SW 1271 (cell line): ENCODE measurements at regions not wholly inside any gene's neighbourhood (a gene's known extent, or its start where the extent isn't known, plus 50 kb on each side); places are given as distances from the start of the nearest gene placed in this dataset.
A peak's percentile ranks its signal among the peaks of the same experiment; 100 is the strongest.
"Not testable (repeated sequence)": the region's sequence is repeated elsewhere in the genome, so short reads cannot be mapped to it uniquely, and the experiment has no call there.

Source experiments
- DNase-seq, 2 experiments: peaks; one replicate each; lab custom pipeline; 2025; lab: John Stamatoyannopoulos, UW

DNA sequence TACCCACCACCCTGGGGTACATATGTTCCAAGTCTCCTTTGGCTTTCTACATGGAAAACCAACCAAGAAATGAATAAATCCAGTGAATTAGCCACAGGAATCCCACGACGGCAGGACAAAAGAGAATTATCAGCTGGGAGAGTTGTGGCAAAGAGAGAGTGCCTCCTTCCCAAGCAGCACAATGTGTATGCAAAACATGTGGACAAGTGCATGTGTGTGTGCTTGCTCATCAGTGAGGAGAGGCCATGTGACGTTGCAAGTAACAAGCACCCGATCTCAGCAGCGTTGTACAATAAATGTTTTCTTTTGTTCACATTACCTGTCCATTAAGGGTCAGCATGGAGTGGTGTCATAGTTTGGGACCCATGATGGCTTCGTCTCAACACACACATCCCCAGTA is 50.0 kb upstream of the EMX2 start:
- DNase-seq, result no peak

DNA sequence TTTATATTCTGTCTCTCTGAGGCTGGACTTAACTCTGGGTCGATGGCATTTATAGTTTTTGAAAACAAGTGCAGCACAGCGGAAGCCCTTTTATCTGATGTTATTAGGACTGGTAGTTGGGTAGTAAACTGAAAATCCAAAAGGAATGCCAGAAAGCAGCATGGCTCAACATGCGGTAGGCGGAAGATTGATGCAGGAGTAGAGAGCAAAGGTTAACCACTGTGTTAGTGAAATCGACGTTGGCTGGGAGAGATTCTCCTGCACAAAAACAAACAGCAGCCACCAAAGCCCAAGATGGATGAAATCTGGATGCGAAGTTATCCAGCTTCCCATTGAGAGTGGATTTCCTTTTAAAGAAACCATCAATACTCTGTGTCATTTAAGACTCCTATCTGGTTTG is 54.5 kb upstream of the EMX2 start:
- no peak for DNase-seq

DNA sequence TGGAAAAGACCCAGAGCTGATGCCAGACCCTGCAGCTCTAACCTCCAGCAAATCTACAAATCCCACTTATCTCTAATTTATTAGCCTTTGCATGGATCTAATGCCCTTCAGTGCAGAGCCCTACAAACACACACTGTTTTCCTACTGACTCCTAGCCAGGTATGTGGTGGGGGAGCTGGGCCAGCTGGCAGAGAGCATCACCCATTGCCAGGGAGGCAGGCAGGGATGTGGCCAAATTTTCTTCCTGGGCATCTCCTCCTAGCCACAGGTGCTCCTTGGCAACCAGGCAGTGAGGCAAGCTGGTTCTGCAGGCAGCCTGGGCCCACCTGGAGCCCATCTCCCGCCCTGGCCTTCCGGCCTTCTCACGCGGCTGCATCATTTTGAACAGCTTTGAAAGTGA is 55.9 kb upstream of the EMX2 start:
- no peak for DNase-seq

DNA sequence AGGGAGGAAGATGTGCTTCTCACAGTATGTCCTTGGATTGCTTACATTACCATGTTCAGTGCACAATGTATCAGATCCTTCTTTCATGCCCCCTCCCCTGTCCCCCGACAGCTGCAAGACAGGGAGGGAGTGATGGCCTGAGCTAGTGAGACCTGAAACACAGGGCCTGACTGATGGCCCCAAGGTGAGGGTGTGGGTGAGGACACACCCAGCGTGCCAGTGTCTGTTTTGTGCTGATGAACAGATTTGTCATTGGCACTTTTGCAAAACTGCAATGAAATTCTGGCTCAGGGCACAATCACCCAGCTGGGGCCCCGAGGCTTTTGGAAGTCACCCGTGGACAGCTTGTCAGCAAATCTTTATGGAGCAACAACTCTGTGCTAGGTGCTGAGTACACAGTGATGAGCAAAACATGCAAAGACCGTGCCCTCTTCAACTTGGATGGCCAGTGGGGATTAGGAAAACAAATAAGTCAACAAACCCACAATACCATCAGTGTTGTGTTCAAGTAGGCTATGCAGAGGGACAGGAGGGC is 59.4 kb upstream of the EMX2 start:
- no peak for DNase-seq

DNA sequence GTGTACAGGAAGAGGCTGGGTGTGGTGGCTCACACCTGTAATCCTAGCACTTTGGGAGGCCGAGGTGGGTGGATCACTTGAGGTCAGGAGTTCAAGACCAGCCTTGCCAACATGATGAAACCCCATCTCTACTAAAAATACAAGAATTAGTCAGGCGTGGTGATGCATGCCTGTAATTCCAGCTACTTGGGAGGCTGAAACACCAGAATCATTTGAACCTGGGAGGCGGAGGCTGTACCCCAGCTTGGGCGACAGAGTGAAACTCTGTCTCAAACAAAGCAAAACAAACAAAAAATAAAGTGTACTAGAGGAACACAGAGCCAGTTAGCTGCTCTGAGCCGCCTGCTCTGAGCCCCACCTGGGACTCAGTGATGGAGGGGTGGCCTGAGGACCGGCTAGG is 61.5 kb upstream of the EMX2 start:
- not testable (repeated sequence) for DNase-seq

DNA sequence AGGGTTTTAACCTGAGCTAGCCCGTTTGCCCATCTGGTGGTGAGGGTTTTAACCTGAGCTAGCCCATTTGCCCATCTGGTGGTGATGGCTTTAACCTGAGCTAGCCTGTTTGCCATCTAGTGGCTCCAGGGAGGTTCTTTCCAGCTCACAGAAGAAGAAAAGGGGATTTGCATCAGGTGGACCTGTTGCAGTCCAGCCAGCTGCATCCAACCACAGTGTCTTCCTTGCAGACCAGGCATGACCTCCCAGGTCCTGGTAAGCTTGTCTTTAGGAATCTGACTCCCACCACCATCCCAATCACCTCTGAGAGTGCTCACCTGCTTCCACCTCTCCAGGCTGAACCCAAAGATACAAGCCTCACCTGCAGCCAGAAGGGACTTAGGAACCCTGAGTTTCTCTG is 62.4 kb upstream of the EMX2 start:
- DNase-seq, result no peak

DNA sequence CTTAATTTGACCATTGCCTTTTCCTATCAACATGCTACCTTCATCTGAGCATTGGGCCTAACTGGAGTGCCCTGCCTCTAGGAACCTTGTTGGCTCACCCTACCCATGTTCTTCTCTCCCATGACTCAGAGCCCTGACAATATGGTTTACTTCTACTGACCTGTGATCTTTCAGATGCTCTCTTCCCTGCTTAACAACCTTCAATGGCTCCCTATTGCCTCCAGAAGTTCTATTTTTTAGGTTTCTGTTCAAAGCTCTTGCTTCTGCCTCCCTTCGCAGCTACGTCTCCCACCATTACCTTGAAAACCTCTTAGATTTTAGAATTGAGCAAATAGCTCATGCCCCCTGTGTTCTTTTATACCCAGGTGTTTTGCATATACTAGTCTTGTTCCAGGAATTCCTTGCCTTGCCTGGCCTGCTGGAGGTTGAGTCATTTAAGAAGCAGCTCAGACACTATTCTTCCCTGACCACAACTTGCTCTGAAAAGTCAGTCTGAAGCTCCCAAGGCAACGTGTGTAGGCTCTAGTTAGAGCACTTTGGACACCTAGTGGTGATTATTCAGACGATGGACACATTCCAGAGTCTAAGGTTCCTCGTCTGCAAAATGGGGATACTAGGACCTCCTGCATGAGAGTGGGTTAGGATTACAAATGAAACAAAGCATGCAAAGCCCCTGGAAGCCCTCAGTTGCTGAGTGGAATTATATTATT is 64.4 kb upstream of the EMX2 start:
- peak in 1 of 2 experiments; percentile 56 for DNase-seq

DNA sequence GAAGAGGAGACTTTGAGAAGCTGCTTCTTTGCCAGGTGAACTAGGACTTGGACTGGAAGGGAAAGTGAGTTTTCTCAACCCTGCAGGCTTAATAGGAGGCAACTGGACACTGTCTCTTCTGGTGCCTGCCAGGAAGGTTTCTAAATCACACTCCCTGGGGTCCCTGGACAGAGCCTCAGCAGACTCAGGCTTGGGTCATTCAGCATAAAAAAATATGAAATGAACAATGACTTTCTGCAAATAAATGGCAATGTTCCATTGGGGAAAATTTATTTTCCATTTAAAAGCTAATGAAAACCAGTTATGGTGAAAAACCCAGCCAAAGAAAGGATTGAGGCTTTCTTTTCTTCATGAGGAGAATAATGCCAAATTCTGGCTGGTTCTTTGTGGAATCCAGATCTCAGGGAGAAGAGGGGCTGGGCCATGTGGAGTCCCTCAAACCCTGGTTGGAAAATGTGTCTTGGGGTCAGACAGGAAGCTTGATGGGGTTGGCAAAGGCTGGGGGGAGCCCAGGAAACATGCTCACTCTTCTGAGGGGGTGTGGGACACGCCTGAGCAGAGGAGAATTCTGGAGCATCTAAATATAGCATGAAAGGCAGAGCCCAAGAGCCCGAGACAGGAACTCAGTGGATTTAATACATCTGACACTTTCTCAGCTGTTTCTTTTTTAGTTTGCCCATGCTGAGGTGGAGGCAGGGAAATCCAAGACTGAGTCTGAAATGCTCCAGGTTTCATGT is 65.2 kb upstream of the EMX2 start:
- no peak for DNase-seq

DNA sequence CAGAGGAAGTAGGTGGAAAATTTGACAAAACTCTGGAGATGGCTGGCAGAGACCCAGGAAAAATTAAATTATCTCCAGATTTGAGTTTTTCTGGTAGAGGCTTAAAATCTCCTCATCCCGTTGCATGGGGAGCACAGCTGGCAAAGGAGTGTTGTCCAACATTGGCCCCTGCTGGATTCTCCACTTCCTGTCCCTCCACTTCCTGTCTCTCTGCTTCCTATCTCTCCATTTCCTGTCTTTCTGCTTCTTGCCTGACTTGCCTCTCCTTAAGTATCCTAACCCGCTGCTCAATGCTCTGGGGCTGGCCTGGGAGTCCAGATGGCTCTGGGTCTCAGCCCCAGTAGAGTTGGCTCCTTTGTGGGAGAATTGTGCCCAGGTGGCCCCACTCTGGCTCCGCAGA is 65.8 kb upstream of the EMX2 start:
- DNase-seq, result no peak

DNA sequence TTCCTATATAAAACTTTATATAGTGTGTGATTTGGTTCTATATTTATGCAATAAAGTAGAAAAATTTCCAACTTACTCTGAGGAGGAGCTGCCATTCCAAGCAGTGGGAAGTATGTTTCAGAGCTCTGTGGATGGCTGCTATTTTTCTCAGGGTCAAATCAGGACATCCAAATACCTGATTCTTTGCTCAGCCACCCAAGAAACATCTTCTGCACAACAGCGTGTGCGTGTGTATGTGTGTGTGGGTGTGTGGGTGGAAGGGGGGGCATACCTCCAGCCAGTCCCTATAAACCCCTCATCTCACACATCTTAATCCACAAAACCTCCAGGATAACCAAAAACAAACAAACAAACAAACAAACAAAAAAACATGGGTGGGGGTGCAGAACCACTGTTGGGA is 66.3 kb upstream of the EMX2 start:
- DNase-seq, result no peak

DNA sequence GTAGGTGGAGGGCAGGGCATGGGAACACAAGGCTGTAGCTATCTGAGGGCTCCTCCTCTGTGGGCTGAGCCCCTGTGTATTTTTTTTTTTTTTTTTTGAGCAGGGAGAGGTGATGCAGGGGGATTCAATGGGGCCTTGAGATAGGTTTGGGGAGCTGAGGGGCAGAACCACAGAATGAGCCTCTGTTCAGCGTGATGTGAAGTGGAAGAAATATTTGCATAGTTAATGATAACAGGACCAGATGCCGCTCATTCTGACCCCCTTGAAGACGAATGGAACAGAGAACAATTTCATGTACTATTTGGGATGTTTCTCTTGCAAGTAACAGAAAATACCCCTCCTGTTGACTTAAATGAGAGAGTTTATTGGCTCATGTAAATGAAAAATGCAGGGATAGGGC is 69.7 kb upstream of the EMX2 start:
- DNase-seq, result no peak

DNA sequence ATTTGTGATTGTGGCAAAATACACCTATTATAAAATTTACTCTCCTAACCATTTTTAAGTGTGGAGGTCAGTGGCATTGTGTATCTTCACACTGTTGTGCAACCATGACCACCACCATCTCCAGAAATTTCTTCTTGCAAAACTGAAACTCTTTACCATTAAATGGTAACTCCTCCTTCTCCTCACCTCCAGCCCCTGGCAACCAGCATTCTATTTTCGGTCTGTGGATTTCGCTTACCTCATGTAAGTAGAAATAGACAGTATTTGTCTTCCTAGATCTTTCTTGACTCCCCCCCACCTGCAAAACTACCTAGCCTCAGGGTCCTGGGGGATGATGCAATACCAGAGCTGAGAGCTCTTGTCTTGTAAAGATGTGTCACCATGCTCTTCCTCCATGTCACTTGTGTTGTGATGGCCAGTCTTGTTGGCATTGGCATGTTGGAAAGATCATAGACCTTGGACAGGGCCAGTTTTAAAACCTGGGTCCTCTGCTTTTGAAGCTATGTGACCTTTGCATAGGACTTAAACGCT is 71.1 kb upstream of the EMX2 start:
- DNase-seq, result no peak

DNA sequence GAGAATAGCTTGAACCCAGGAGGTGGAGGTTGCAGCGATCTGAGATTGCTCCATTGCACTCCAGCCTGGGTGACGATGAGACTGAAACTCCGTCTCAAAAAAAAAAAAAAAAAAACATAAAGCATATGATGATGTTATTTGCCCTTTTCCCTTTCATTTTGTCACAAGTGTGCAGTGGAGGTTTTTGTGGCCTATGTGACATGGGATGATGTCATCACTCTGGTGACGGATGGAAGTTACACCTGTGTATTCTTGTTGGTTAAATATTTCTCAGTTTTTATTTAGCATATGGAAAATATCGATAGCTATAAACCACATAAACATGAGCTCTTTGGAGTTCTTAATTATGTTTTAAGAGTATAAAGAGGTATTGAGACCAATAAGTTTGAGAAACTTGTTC is 71.8 kb upstream of the EMX2 start:
- no peak for DNase-seq

DNA sequence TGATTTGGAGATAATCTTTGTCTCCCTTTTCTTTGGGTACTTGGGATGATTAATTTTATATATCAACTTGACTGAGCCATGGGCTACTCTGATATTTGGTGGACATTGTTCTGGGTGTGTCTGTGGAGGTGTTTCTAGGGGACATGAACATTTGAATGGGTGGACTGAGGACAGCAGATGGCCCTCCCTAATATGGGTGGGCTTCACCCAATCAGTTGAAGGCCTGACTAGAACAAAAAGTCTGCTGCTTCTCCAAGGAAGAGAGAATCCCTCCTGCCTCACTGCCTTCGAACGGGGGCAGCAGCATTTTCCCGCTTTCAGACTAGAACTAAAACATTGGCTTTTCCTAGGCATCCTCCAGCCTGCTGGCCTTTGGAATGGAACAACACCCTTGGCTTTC is 73.9 kb upstream of the EMX2 start:
- DNase-seq, result no peak

DNA sequence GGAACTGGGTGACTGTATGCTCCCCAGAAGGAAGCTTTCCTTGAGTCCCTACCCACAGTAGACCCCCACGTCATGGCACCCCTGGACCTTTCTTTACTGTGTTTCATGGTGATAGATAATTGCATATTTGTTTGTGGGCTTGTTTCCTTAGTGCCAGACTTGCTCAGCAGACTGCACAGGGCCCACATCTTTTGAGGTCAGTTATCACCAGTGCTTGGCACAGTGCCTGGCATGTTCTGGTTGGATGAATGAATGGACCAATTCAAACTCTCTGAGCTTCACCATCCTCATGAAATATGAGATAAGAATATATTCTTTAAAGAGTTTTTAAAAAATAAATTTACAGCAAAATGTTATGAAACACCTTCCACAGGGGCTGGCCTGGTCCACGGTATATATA is 78.4 kb upstream of the EMX2 start:
- no peak for DNase-seq

DNA sequence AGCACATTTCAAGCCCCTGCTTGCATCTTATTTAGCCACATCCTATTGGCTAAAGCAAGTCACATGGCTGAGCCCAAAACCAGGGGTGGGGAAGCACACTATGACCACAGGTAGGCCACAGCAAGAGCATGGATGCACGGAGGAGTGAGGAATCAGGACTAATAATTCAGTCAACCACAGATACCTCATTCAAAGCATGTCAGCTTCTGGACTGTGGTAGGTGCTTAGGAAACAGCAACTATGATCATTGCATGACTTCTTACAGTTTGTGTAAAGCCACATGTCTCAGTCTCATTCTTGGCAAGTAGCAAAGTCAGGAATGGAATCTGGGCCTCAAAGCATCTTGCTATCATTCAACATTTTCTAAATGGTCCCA is 79.0 kb upstream of the EMX2 start:
- DNase-seq, result no peak

DNA sequence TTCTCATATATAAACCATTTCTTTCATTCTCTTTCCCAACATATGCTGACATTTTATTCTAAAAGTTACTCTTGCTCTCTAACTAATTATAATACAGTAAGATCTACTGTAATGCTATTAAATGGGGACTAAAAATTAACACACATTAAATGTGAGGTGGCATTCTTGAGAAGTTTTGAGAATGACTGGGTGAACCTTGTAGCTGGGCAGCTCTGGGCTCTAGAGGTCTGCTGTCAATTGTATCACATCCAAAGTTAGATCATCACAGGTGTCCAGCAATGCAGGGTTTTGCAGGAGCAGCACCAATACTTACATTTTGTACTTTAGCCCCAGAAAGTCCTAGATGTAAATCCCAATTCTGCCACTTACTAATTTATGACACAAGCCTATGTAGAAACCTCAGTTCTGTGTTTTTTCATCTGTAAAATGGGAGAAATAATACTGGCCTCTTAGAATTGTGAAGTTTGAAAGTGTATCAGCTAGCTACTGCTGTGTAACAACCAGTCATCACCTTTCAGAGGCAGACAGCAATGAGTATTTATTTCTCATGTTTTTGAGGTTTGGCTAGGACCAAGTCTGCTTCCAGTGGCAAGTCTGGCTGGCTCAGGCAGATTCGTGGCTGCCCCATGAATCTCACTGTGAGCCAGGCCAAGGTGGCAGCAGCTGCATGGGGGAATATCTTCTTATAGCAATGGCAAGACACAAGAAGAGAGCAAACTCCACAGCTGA is 79.6 kb upstream of the EMX2 start:
- DNase-seq, result no peak

DNA sequence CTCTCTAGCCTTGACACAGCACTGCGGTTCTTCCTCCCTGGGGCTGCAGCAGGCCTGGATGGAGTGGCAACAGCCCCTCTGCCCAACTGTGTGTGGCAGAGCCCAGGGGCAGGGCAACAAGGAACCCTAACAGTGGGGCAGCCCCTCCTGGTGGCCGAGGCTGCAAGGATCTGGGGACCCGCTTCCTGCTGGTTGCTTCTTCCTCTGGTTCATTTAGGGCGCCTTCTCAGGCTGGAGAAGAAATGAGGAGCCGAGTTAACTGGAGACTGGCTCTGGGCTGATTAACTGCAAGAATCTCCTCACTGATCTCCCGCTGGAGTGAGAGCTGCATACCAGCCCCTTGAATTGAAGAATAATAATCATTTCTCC is 80.1 kb upstream of the EMX2 start:
- no peak for DNase-seq

DNA sequence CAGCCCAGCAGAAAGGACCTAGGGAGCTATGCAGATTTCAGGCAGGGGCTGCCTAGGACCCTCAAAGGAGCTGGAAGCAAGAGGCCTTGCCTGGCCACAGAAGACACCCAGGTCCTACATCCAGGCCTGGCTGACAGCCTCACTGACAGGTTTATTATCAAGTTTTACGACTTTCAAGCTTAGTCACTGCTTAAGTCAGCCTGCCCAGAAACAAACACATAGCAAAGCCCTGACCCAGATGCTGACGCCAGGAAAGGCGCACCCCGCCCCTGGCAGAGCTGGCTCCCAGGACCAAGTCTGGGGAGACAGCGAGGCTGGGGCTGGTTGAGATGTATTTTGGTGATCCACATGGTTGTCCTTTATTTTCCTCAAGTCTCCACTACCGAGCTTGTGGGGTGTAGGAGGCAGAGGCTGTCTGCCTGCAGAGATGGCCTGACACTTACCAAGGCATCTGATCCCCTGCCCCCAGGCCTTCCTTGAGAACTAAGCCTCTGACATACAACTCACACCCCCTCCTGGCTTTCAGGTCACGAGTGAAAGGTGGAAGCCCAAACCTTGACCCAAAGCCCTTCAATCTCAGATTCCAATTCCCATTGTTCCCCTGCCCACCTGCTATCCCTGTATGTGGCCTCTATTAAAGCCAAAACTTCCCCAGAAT is 80.7 kb upstream of the EMX2 start:
- peak; percentile 12 to 46 for DNase-seq

DNA sequence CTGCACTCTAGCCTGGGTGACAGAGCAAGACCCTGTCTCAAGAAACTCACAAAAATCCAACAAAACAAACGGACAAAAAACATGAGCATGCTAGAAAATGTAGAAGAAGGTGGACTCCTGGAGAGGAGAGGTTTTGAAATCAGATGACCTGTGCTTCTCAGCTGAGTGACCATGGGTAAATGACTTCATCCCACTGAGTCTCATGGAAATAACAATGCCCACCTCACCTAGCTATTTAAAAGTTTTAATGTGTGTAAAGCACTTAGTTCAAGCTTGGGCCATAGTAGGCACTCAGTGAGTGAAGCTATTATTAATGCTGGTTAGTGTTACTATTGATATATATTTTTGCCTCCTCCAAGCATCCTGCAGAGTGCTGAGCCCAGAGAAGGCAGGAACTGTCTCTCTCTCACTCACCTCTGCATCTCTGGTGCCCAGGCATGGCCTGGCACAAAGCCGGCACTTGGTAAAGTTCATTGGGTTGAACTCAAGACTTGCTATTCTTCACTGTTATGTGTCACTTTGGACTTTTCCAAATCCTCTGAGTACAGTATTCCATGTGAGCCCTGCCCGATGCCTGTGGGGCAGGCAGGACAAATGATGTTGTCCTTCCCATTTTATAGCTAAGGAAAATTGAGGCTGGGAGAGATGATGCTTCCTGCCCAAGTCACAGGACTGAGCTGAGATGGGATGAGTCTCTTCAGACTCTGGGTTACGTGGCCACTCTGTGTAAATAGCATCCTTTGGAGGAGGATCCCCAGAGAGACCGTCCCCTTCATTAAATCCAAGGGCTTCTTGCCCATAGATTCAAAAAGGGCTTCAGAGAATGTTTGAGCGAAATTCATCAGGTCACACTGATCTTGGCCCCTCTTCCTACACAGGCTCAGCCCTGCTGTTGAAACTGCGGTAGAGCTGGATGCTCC is 81.4 kb upstream of the EMX2 start:
- DNase-seq, result no peak

DNA sequence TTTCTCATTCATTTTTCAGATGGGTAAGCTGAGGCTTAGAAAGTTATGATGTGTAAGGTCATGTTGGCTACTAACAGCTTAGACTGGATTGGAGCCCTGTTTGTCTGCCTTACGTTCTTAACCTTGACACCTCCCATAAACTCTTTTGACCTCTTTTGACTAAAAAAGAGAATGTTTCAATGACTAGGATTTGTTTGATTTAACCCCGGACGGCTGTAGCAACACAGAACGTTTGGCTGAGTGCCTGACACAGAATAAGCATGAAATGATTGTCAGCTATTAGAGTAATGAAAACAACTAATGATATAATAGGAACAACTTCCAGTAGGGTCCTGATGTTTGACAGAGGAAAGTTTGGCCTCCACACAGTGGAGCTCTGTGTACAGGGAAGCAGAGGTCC is 83.3 kb upstream of the PDZD8 start:
- DNase-seq, result no peak
